ENCODE measurements at regions not wholly inside any gene's neighbourhood (a gene's known extent, or its start where the extent isn't known, plus 50 kb on each side); places are given as distances from the start of the nearest gene placed in this dataset.

GRCh38 chr12:107543841-107544240 is 141.8 kb upstream of the PWP1 start:
- TF ChIP-seq CTCF (conservative IDR thresholded peaks at IDR 0.05) (no peak), ZFX (IDR thresholded peaks at IDR 0.05) (no peak)
